ENCODE measurements at regions not wholly inside any gene's neighbourhood (a gene's known extent, or its start where the extent isn't known, plus 50 kb on each side); places are given as distances from the start of the nearest gene placed in this dataset.

DNA sequence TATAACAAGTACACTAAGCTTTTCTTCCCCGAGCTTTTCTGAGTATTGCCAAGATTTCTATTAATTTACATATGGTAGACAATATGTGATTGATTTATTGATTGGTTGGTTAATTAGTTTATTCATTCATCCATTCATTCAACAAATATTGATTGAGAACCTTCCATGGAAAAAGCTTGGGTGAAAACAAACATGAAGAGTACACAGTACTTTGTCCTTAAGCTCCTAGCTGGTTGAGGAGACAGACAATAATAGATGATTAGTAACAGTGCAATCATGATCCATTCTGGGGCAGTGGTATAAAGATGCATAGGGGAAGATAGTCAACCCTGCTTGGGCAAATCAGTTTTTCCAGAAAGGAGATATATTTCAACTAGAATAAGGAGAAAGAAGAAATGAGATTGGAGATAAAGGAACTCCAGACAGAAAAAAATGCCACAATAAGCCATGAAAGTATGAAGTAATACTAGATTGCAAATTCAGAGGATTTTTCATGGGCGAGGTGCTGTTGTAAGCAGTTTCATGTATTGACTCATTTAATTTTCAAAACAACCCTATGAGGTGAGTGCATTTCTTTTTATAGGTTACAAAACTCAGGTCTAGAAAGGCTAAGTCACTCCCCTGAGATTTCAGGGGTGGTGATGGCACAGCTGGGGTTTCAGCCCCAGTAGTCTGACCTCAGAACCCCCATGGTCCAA, 129.5 kb downstream of the RND3 start:
- Histone ChIP-seq H2AFZ (ENCODE audit: low read depth, low read length, poor library complexity, severe bottlenecking) (no peak overlapping the region), H3K4me1 (ENCODE audit: control insufficient read depth in 1 of 2, insufficient read depth in 2 of 2, low read length in 2 of 2) (no peaks in the 10 kb centered on the region), H3K27ac (ENCODE audit: low read depth, low read length) (no peak overlapping the region), H3K36me3 (ENCODE audit: control insufficient read depth in 1 of 2, insufficient read depth in 2 of 2, low read length in 2 of 2) (no peaks in the 10 kb centered on the region), H3K79me2 (ENCODE audit: insufficient read depth, low read length) (no peaks in the 10 kb centered on the region), H3K9me3 (ENCODE audit: control insufficient read depth in 1 of 2, insufficient read depth in 1 of 2, low read depth in 1 of 2, low read length in 2 of 2) (no peaks in the 10 kb centered on the region), H3K9ac (ENCODE audit: low read length) (no peak overlapping the region), H3K4me3 (replicated peaks in 1 of 2; ENCODE audit: low read depth in 1 of 2, low read length in 2 of 2) (no peak overlapping the region), H3K9me2 (ENCODE audit: insufficient read depth) (no peaks in the 10 kb centered on the region), H3K4me2 (ENCODE audit: low read length) (no peak overlapping the region), H4K20me1 (ENCODE audit: insufficient read depth) (no peaks in the 10 kb centered on the region), H3K27me3 (ENCODE audit: insufficient read depth, low read length) (no peaks in the 10 kb centered on the region)
- TF ChIP-seq EGR1 (IDR thresholded peaks at IDR 0.05; ENCODE audit: low read depth) (no peak), POLR2A (IDR thresholded peaks at IDR 0.05; ENCODE audit: borderline replicate concordance, extremely low read depth, insufficient read depth, insufficient read length) (no peak), EZH2 (IDR thresholded peaks at IDR 0.05) (no peak)
- no peak for ATAC-seq
- CTCF ChIA-PET, result no interaction called here
- no peak for DNase-seq (ENCODE audit: low read depth, low spot score)
- intact Hi-C loops (cut with micrococcal nuclease), result no loop called here
- POLR2A ChIA-PET, result no interaction called here
- RAD21 ChIA-PET (ENCODE audit: low non-redundant PET in 1 of 2, low total read pairs in 2 of 2, uncharacterized antibody in 2 of 2, unreplicated experiment in 2 of 2), result no interaction called here
- BruUV-seq (replicated peaks), result no TSS peak

DNA sequence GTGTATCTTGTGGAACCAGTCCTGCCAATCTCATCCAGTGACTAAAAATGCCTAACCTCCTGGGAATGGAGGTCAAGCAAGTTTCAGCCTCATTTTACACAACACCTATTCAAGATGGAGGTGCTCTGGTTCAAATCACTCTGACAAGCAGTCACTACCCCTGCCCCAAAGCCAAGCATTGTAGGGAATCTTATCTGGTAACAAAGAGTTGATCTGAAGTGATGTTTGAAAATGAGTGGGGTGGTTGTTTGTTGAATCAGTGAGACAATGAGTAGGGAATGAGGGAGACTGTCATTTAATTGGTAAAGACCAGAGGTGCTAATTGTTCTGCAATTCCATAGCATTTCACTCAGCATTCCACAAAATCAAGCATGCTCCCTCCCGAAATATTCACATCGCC, 132.0 kb downstream of the RND3 start:
- no peak overlapping the region for H2AFZ ChIP-seq (ENCODE audit: low read depth, low read length, poor library complexity, severe bottlenecking)
- H3K9ac ChIP-seq (ENCODE audit: low read length), result no peak overlapping the region
- H3K4me2 ChIP-seq (ENCODE audit: low read length), result no peak overlapping the region
- ChIA-PET POLR2A (no interaction called here), CTCF (no interaction called here), RAD21 (ENCODE audit: low non-redundant PET in 1 of 2, low total read pairs in 2 of 2, uncharacterized antibody in 2 of 2, unreplicated experiment in 2 of 2) (no interaction called here)
- TF ChIP-seq POLR2AphosphoS5 (IDR thresholded peaks at IDR 0.05; ENCODE audit: low read depth, low read length) (no peak), ZFX (IDR thresholded peaks at IDR 0.05) (no peak), SRF (IDR thresholded peaks at IDR 0.05; ENCODE audit: low read depth) (no peak), SP1 (IDR thresholded peaks at IDR 0.05; ENCODE audit: low read depth) (no peak), SIN3A (IDR thresholded peaks at IDR 0.05; ENCODE audit: low read depth) (no peak)
- TF ChIP-seq, protein P1, sequence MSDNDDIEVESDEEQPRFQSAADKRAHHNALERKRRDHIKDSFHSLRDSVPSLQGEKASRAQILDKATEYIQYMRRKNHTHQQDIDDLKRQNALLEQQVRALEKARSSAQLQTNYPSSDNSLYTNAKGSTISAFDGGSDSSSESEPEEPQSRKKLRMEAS (IDR thresholded peaks at IDR 0.05), result no peak
- TF ChIP-seq, protein P2, sequence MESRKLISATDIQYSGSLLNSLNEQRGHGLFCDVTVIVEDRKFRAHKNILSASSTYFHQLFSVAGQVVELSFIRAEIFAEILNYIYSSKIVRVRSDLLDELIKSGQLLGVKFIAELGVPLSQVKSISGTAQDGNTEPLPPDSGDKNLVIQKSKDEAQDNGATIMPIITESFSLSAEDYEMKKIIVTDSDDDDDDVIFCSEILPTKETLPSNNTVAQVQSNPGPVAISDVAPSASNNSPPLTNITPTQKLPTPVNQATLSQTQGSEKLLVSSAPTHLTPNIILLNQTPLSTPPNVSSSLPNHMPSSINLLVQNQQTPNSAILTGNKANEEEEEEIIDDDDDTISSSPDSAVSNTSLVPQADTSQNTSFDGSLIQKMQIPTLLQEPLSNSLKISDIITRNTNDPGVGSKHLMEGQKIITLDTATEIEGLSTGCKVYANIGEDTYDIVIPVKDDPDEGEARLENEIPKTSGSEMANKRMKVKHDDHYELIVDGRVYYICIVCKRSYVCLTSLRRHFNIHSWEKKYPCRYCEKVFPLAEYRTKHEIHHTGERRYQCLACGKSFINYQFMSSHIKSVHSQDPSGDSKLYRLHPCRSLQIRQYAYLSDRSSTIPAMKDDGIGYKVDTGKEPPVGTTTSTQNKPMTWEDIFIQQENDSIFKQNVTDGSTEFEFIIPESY (IDR thresholded peaks at IDR 0.05; ENCODE audit: extremely low read depth, insufficient replicate concordance, low read length), result no peak
- TF ChIP-seq, protein P3, sequence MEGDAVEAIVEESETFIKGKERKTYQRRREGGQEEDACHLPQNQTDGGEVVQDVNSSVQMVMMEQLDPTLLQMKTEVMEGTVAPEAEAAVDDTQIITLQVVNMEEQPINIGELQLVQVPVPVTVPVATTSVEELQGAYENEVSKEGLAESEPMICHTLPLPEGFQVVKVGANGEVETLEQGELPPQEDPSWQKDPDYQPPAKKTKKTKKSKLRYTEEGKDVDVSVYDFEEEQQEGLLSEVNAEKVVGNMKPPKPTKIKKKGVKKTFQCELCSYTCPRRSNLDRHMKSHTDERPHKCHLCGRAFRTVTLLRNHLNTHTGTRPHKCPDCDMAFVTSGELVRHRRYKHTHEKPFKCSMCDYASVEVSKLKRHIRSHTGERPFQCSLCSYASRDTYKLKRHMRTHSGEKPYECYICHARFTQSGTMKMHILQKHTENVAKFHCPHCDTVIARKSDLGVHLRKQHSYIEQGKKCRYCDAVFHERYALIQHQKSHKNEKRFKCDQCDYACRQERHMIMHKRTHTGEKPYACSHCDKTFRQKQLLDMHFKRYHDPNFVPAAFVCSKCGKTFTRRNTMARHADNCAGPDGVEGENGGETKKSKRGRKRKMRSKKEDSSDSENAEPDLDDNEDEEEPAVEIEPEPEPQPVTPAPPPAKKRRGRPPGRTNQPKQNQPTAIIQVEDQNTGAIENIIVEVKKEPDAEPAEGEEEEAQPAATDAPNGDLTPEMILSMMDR (IDR thresholded peaks at IDR 0.05 in 2 of 3, conservative IDR thresholded peaks at IDR 0.05 in 1 of 3; ENCODE audit: borderline replicate concordance in 1 of 3, insufficient read depth in 1 of 3, low read depth in 2 of 3, low read length in 2 of 3), result no peak
- TF ChIP-seq, protein P4, sequence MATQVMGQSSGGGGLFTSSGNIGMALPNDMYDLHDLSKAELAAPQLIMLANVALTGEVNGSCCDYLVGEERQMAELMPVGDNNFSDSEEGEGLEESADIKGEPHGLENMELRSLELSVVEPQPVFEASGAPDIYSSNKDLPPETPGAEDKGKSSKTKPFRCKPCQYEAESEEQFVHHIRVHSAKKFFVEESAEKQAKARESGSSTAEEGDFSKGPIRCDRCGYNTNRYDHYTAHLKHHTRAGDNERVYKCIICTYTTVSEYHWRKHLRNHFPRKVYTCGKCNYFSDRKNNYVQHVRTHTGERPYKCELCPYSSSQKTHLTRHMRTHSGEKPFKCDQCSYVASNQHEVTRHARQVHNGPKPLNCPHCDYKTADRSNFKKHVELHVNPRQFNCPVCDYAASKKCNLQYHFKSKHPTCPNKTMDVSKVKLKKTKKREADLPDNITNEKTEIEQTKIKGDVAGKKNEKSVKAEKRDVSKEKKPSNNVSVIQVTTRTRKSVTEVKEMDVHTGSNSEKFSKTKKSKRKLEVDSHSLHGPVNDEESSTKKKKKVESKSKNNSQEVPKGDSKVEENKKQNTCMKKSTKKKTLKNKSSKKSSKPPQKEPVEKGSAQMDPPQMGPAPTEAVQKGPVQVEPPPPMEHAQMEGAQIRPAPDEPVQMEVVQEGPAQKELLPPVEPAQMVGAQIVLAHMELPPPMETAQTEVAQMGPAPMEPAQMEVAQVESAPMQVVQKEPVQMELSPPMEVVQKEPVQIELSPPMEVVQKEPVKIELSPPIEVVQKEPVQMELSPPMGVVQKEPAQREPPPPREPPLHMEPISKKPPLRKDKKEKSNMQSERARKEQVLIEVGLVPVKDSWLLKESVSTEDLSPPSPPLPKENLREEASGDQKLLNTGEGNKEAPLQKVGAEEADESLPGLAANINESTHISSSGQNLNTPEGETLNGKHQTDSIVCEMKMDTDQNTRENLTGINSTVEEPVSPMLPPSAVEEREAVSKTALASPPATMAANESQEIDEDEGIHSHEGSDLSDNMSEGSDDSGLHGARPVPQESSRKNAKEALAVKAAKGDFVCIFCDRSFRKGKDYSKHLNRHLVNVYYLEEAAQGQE (IDR thresholded peaks at IDR 0.05; ENCODE audit: low read depth), result no peak
- H3K4me1 ChIP-seq (ENCODE audit: control insufficient read depth in 1 of 2, insufficient read depth in 2 of 2, low read length in 2 of 2), result no peaks in the 10 kb centered on the region
- H3K36me3 ChIP-seq (ENCODE audit: control insufficient read depth in 1 of 2, insufficient read depth in 2 of 2, low read length in 2 of 2), result no peaks in the 10 kb centered on the region
- no peaks in the 10 kb centered on the region for H3K9me3 ChIP-seq (ENCODE audit: control insufficient read depth in 1 of 2, insufficient read depth in 1 of 2, low read depth in 1 of 2, low read length in 2 of 2)
- H3K9me2 ChIP-seq (ENCODE audit: insufficient read depth), result no peaks in the 10 kb centered on the region
- intact Hi-C loops (cut with micrococcal nuclease), result no loop called here
- H3K27me3 ChIP-seq (ENCODE audit: insufficient read depth, low read length), result no peaks in the 10 kb centered on the region
- no peak for DNase-seq (ENCODE audit: low read depth, low spot score)
- no peak overlapping the region for H3K4me3 ChIP-seq (replicated peaks in 1 of 2; ENCODE audit: low read depth in 1 of 2, low read length in 2 of 2)
- H3K27ac ChIP-seq (ENCODE audit: low read depth, low read length), result no peak overlapping the region
- no peak for ATAC-seq
- no TSS peak for BruUV-seq (replicated peaks)
- H4K20me1 ChIP-seq (ENCODE audit: insufficient read depth), result no peaks in the 10 kb centered on the region
- no peaks in the 10 kb centered on the region for H3K79me2 ChIP-seq (ENCODE audit: insufficient read depth, low read length)
